ENCODE measurements at regions not wholly inside any gene's neighbourhood (a gene's known extent, or its start where the extent isn't known, plus 50 kb on each side); places are given as distances from the start of the nearest gene placed in this dataset.
A peak's percentile ranks its signal among the peaks of the same experiment; 100 is the strongest.

GRCh38 chr10:112872728-112873127 lies 77.3 kb upstream of the TCF7L2 start:
- H3K27me3 ChIP-seq (replicated peaks in 1 of 2; ENCODE audit: control insufficient read depth in 2 of 2, insufficient read depth in 2 of 2, low read length in 1 of 2) = no peaks in the 10 kb centered on the region
- no TSS peak for BruUV-seq (replicated peaks)
- DNase-seq (ENCODE audit: low read depth, low spot score) (no peak), ATAC-seq (no peak), FAIRE-seq (no peak)
- no peak overlapping the region for H3K4me3 ChIP-seq
- H3K27ac ChIP-seq (ENCODE audit: control insufficient read depth, insufficient read depth) = no peak overlapping the region
- TF ChIP-seq CTCF (IDR thresholded peaks at IDR 0.05 in 2 of 3, conservative IDR thresholded peaks at IDR 0.05 in 1 of 3; ENCODE audit: control insufficient read depth in 2 of 3, extremely low read depth in 1 of 3, insufficient read depth in 1 of 3, low read depth in 3 of 3, low read length in 3 of 3) = peak in 2 of 3 experiments; percentile 13 to 31; a peak in 2 of 6 replicates
- TF ChIP-seq SP1 (IDR thresholded peaks at IDR 0.05; ENCODE audit: low read depth, low read length) = no peak
- in situ Hi-C loops (cut with MboI) (no loop called here), intact Hi-C loops (cut with micrococcal nuclease; ENCODE audit: unreplicated experiment) (no loop called here)
- POLR2A ChIA-PET = no interaction called here
- no peak overlapping the region for H2AFZ ChIP-seq (ENCODE audit: control insufficient read depth, low read depth, low read length)
- CTCF ChIA-PET = no interaction called here
- H3K4me2 ChIP-seq (ENCODE audit: control insufficient read depth, insufficient read depth) = no peak overlapping the region
- H3K4me1 ChIP-seq (ENCODE audit: control insufficient read depth, insufficient read depth, low read length) = no peaks in the 10 kb centered on the region
- no peaks in the 10 kb centered on the region for H3K79me2 ChIP-seq (ENCODE audit: control insufficient read depth, insufficient read depth, low read length)
- 0% methylated on average over 1 of the region's 1 CpG for WGBS (ENCODE audit: insufficient coverage, insufficient replicate concordance, low lambda C conversion rate, missing lambda C conversion rate)
- SMC1A ChIA-PET (ENCODE audit: uncharacterized antibody, unreplicated experiment) = no interaction called here
- H3K9me3 ChIP-seq (replicated peaks; ENCODE audit: control insufficient read depth, insufficient read depth, low read length) = no peaks in the 10 kb centered on the region; the same call in 2 of the 3 replicates
- no peak overlapping the region for H3K9ac ChIP-seq (ENCODE audit: control insufficient read depth, insufficient read depth, low read length)
- H3K36me3 ChIP-seq (ENCODE audit: control insufficient read depth in 2 of 2, insufficient read depth in 2 of 2, low read length in 1 of 2) = no peaks in the 10 kb centered on the region
- RAD21 ChIA-PET (ENCODE audit: unreplicated experiment) = no interaction called here
- no peaks in the 10 kb centered on the region for H4K20me1 ChIP-seq (ENCODE audit: control insufficient read depth, insufficient read depth)

- in situ Hi-C loops (cut with MboI) = no loop called here
- Histone ChIP-seq H3K36me3 (ENCODE audit: control insufficient read depth in 2 of 2, insufficient read depth in 2 of 2, low read length in 1 of 2) (no peaks in the 10 kb centered on the region), H3K27me3 (replicated peaks in 1 of 2; ENCODE audit: control insufficient read depth in 2 of 2, insufficient read depth in 2 of 2, low read length in 1 of 2) (no peaks in the 10 kb centered on the region), H3K27ac (ENCODE audit: control insufficient read depth, insufficient read depth) (no peak overlapping the region), H3K4me2 (ENCODE audit: control insufficient read depth, insufficient read depth) (no peak overlapping the region), H2AFZ (ENCODE audit: control insufficient read depth, low read depth, low read length) (no peak overlapping the region), H3K4me3 (no peak overlapping the region), H3K9me3 (replicated peaks; ENCODE audit: control insufficient read depth, insufficient read depth, low read length) (no peaks in the 10 kb centered on the region; the same call in 2 of the 3 replicates), H3K79me2 (ENCODE audit: control insufficient read depth, insufficient read depth, low read length) (no peaks in the 10 kb centered on the region), H3K9ac (ENCODE audit: control insufficient read depth, insufficient read depth, low read length) (no peak overlapping the region), H4K20me1 (ENCODE audit: control insufficient read depth, insufficient read depth) (no peaks in the 10 kb centered on the region), H3K4me1 (ENCODE audit: control insufficient read depth, insufficient read depth, low read length) (no peaks in the 10 kb centered on the region)
- BruUV-seq (replicated peaks) = no TSS peak
- RAD21 ChIA-PET (ENCODE audit: unreplicated experiment) = no interaction called here
- no peak for FAIRE-seq
- no peak for ATAC-seq
- intact Hi-C loops (cut with micrococcal nuclease; ENCODE audit: unreplicated experiment) = no loop called here
- CTCF ChIA-PET = no interaction called here
- SMC1A ChIA-PET (ENCODE audit: uncharacterized antibody, unreplicated experiment) = no interaction called here
- 0% methylated on average over 1 of the region's 1 CpG for WGBS (ENCODE audit: insufficient coverage, insufficient replicate concordance, low lambda C conversion rate, missing lambda C conversion rate)
- DNase-seq (ENCODE audit: low read depth, low spot score) = no peak
- TF ChIP-seq GATAD2B (conservative IDR thresholded peaks at IDR 0.05; ENCODE audit: low read depth) = no peak
- TF ChIP-seq SMC3 (IDR thresholded peaks at IDR 0.05; ENCODE audit: borderline replicate concordance, low read length) = no peak
- POLR2A ChIA-PET = no interaction called here
Observed at GRCh38 chr10:112873541-112873940, 76.5 kb upstream of the TCF7L2 start.
